HUES48 (cell line): ENCODE measurements at regions not wholly inside any gene's neighbourhood (a gene's known extent, or its start where the extent isn't known, plus 50 kb on each side); places are given as distances from the start of the nearest gene placed in this dataset.

ENCODE experiments used
- H3K27ac ChIP-seq: one replicate; pipeline ENCODE4 v1.7.0; 2013; ENCODE audit warnings: low read depth, low read length, inconsistent platforms
- H3K27me3 ChIP-seq: 2 replicates; pipeline ENCODE4 v1.6.1; 2013; ENCODE audit warnings: mild to moderate bottlenecking, low read length; ENCODE audit not compliant: control insufficient read depth, insufficient read depth
- H3K36me3 ChIP-seq: 2 replicates; pipeline ENCODE4 v1.6.1; 2013; ENCODE audit warnings: low read length; ENCODE audit not compliant: control insufficient read depth, insufficient read depth
- H3K4me1 ChIP-seq: 2 replicates; pipeline ENCODE4 v1.6.1; 2013; ENCODE audit warnings: mild to moderate bottlenecking, low read length; ENCODE audit not compliant: control insufficient read depth, insufficient read depth
- H3K4me3 ChIP-seq: 2 replicates; pipeline ENCODE4 v1.5.1; 2013; ENCODE audit warnings: mild to moderate bottlenecking, low read depth, low read length
- H3K9ac ChIP-seq: 2 replicates; pipeline ENCODE4 v1.6.1; 2013; ENCODE audit warnings: mild to moderate bottlenecking, low read depth, low read length, moderate library complexity
- H3K9me3 ChIP-seq: 2 replicates; pipeline ENCODE4 v1.6.1; 2013; ENCODE audit warnings: low read length; ENCODE audit not compliant: control insufficient read depth, insufficient read depth

DNA sequence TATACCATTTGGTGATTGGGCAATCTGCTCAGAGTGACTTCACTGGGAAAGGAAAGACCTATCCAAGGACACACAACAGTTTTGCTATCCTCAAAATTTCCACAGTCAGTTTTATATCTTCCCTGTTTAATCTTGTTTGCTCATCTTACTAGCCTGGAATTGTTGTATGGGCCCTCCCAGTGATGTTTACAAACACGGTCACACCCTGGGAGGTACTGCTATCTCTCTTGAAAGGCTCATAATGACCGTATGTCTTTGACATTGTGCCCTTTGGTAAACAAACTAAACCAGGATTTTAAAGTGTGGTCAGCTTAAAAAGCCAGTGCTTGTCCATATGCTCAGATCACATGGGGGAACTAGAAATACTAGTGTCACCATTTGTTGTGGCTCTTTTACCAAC lies 277.0 kb downstream of the CDH2 start:
- Histone ChIP-seq H3K9ac (no peak overlapping the region), H3K4me3 (no peak overlapping the region), H3K36me3 (no peaks in the 10 kb centered on the region), H3K27me3 (no peaks in the 10 kb centered on the region), H3K9me3 (no peaks in the 10 kb centered on the region), H3K4me1 (peaks cover 9% of the 10 kb centered on the region; the same call in 1 of the 2 replicates), H3K27ac (no peak overlapping the region)

- no peaks in the 10 kb centered on the region; the same call in 1 of the 2 replicates for H3K4me1 ChIP-seq
- no peaks in the 10 kb centered on the region for H3K9me3 ChIP-seq
- H3K4me3 ChIP-seq: no peak overlapping the region
- no peaks in the 10 kb centered on the region for H3K36me3 ChIP-seq
- no peaks in the 10 kb centered on the region for H3K27me3 ChIP-seq
- no peak overlapping the region for H3K27ac ChIP-seq
- H3K9ac ChIP-seq: no peak overlapping the region
Observed at GRCh38 chr18:27894746-27895145, 282.2 kb downstream of the CDH2 start.

- Histone ChIP-seq H3K4me3 (no peak overlapping the region), H3K36me3 (no peaks in the 10 kb centered on the region), H3K9me3 (no peaks in the 10 kb centered on the region), H3K27me3 (no peaks in the 10 kb centered on the region), H3K4me1 (0 out of 2 replicates have a peak, but pooled peaks cover 3% of the 10 kb centered on the region), H3K9ac (no peak overlapping the region), H3K27ac (no peak overlapping the region)
Observed at GRCh38 chr18:27887711-27888495, 289.0 kb downstream of the CDH2 start.

- Histone ChIP-seq H3K27me3 (no peaks in the 10 kb centered on the region), H3K4me1 (0 out of 2 replicates have a peak, but pooled peaks cover 3% of the 10 kb centered on the region), H3K9me3 (no peaks in the 10 kb centered on the region), H3K9ac (no peak overlapping the region), H3K27ac (no peak overlapping the region), H3K36me3 (no peaks in the 10 kb centered on the region), H3K4me3 (no peak overlapping the region)
Observed at GRCh38 chr18:27887287-27887686, 289.6 kb downstream of the CDH2 start.

DNA sequence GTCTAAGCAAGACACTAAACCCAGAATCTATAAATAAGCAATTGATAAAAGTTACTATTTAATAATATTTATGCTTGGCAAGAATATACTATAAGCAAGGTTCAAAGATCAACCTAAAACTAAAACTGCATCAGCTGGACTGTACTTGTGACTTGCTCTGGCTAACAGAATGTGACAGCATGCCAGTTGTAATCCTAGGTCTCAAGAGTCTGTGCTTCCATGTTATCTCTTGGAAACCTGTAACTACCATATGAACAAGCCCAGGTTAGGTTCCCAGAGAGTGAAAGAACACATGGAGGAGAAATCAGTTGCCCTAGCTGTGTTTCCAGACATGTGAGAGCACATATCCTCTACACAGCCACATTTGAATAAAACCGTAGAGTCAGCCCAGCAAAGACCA lies 297.4 kb downstream of the CDH2 start:
- Histone ChIP-seq H3K9ac (no peak overlapping the region), H3K4me3 (no peak overlapping the region), H3K27me3 (no peaks in the 10 kb centered on the region), H3K4me1 (no peaks in the 10 kb centered on the region), H3K27ac (no peak overlapping the region), H3K36me3 (no peaks in the 10 kb centered on the region), H3K9me3 (no peaks in the 10 kb centered on the region)

DNA sequence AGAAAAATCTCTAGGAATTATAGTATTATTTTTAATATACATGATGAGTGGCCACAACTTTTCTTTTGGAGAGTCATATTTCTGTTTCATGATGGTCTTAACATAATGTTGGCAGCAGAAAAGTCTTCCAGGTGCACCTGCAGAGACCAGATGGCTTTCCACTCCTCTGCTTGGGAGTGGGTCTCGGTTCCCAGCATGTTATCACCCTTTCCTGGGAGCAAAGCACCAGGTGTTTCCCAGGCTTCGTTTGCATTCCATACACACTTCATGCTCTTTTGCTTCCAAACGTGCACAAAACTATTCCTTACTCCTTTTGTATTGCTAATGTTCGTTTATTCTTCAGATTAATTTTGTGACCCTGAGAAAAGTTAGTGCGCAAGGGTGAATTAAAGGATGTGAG lies 305.2 kb downstream of the CDH2 start:
- Histone ChIP-seq H3K4me1 (no peaks in the 10 kb centered on the region), H3K36me3 (no peaks in the 10 kb centered on the region), H3K4me3 (no peak overlapping the region), H3K9ac (no peak overlapping the region), H3K27me3 (no peaks in the 10 kb centered on the region), H3K27ac (no peak overlapping the region), H3K9me3 (no peaks in the 10 kb centered on the region)

GRCh38 chr18:27869735-27870134 lies 307.2 kb downstream of the CDH2 start:
- Histone ChIP-seq H3K27me3 (no peaks in the 10 kb centered on the region), H3K36me3 (no peaks in the 10 kb centered on the region), H3K9me3 (no peaks in the 10 kb centered on the region), H3K4me3 (no peak overlapping the region), H3K27ac (no peak overlapping the region), H3K4me1 (no peaks in the 10 kb centered on the region), H3K9ac (no peak overlapping the region)

DNA sequence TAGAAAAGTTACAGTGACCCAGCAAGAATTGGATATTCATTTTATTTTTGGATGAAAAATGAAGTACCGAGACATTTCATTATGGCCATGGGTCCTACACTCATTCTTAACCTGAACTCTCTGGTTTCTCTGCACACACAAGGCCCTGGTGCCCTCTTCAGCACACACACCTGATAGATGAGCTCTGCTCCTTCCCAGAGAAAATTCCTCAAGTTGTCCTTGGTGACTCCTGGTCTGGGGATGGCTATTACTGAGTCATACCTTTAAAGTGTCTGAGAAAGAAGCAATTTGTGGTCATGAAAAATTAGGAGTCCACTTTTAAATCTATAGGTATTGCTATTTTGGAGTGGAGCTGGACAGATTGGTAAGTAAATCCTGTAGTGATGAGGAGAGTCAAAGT lies 311.5 kb downstream of the CDH2 start:
- no peaks in the 10 kb centered on the region for H3K9me3 ChIP-seq
- H3K27ac ChIP-seq: no peak overlapping the region
- H3K4me3 ChIP-seq: no peak overlapping the region
- H3K27me3 ChIP-seq: no peaks in the 10 kb centered on the region
- no peaks in the 10 kb centered on the region for H3K36me3 ChIP-seq
- peaks cover 5% of the 10 kb centered on the region; the same call in 1 of the 2 replicates for H3K4me1 ChIP-seq
- H3K9ac ChIP-seq: no peak overlapping the region

DNA sequence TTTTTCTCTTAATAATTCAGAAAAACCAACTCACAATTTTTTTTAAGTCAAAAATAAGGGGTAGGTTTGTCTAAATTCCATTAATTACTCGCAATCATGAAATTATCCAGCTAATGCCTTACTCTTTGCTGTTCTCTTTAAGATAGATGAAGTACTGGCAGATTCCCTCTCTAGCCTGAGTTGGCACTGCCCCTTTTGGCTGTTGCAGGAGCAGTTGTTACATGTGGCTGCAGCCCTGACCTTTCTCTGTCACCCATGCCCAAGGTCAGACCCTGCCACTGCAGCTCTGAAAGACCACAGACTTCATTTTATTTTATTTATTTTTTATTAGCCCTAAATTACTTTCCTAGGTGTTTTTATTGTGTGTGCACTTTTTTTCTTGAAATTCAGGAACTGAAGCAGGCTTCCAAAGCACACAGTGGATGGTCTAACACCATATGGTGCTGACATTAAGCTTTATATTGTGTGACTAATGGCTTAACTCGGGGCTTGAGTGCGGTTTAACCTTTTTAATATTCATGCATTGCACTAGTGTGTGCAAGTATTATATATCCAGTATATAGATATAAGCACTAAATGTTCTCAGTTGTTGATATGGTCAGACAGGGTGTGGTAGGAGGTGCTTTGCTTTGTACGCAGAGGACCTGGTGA lies 313.0 kb downstream of the CDH2 start:
- Histone ChIP-seq H3K4me3 (no peak overlapping the region), H3K36me3 (no peaks in the 10 kb centered on the region), H3K27ac (no peak overlapping the region), H3K4me1 (peaks cover 5% of the 10 kb centered on the region; the same call in 1 of the 2 replicates), H3K9me3 (no peaks in the 10 kb centered on the region), H3K27me3 (no peaks in the 10 kb centered on the region), H3K9ac (no peak overlapping the region)

DNA sequence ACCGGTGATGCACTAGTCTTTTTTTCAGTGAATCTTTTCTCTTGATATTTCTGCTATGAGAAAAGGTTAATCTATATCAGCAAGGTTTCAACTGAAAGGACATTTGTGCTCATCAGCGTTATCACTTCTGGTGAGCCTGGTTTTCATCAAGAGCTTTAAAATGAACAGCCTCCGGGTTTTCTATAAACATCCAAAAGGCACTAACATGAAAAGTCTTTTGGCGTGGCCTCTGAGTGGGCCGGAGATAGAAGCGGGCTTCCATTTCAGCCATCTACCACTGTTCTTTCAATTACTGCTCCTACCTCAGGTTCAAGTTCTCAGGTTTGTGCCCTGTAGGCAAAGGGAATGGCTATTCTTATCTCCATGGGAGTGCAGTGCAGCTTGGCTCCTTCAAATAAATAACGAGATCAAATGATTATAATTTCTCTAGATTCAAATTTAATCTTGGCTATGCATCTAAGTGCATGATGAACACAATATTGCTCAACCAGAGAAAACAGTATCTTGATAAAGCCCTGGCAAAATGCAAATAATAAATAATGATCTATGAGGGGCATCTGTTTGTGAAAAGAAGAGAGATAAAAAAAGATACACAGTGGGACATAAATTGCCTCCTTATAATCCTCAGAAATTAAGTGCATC lies 314.8 kb downstream of the CDH2 start:
- Histone ChIP-seq H3K36me3 (no peaks in the 10 kb centered on the region), H3K4me3 (no peak overlapping the region), H3K9me3 (no peaks in the 10 kb centered on the region), H3K4me1 (peaks cover 5% of the 10 kb centered on the region; the same call in 1 of the 2 replicates), H3K27me3 (no peaks in the 10 kb centered on the region), H3K27ac (no peak overlapping the region), H3K9ac (no peak overlapping the region)

- H3K4me3 ChIP-seq: no peak overlapping the region
- H3K9me3 ChIP-seq: no peaks in the 10 kb centered on the region
- no peak overlapping the region for H3K9ac ChIP-seq
- no peaks in the 10 kb centered on the region for H3K27me3 ChIP-seq
- H3K36me3 ChIP-seq: no peaks in the 10 kb centered on the region
- no peak overlapping the region for H3K27ac ChIP-seq
- H3K4me1 ChIP-seq: peaks cover 5% of the 10 kb centered on the region; the same call in 1 of the 2 replicates
Observed at GRCh38 chr18:27861539-27861938, 315.4 kb downstream of the CDH2 start.
